GM23248 (cell line): ENCODE measurements at regions not wholly inside any gene's neighbourhood (a gene's known extent, or its start where the extent isn't known, plus 50 kb on each side); places are given as distances from the start of the nearest gene placed in this dataset.

ENCODE experiments used
- EZH2 ChIP-seq: fragments of 200-600 bp; sonication (generic); IDR thresholded peaks from 2 replicates; pipeline ENCODE4 v1.6.1; 2018; ENCODE audit warnings: antibody characterized with exemption, mild to moderate bottlenecking; ENCODE audit not compliant: insufficient read depth, poor library complexity, severe bottlenecking
- EZH2phosphoT487 ChIP-seq: fragments of 200-600 bp; sonication (generic); IDR thresholded peaks from 2 replicates; pipeline ENCODE4 v1.6.1; 2018; ENCODE audit warnings: antibody characterized with exemption, moderate library complexity, mild to moderate bottlenecking, low read depth; ENCODE audit not compliant: insufficient read depth

DNA sequence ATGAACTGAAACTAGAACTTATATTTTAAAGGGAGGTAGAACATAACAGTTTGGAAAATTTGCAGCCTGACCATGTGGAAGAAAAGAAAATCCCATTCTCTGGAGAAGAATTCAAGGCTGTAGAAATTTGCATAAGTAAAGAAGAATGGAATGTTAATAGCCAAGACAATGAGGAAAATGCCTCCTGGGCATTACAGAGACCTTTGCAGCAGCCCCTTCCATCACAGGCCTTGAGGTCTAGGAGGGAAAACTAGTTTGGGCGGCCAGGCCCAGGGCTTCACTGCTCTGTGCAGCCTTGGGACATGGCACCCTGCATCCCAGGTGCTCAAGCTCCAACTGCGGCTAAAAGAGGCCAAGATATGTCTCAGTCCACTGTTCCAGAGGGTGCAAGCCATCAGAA lies 1506.8 kb downstream of the PCDH18 start:
- TF ChIP-seq EZH2 (no peak), EZH2phosphoT487 (no peak)
